WTC11 (cell line): ENCODE measurements at regions not wholly inside any gene's neighbourhood (a gene's known extent, or its start where the extent isn't known, plus 50 kb on each side); places are given as distances from the start of the nearest gene placed in this dataset.

Source experiments
- CTCF ChIP-seq: fragments of 200-600 bp; IDR thresholded peaks from 2 replicates; pipeline ENCODE4 v1.8.0; 2022; ENCODE audit warnings: antibody characterized with exemption
- ELF4 ChIP-seq: sonication (generic); formaldehyde crosslinking; IDR thresholded peaks from 2 replicates; pipeline ENCODE4 v1.8.1; 2022; ENCODE audit warnings: low read depth, mild to moderate bottlenecking, moderate library complexity, missing genetic modification reagents
- MAX ChIP-seq: sonication (generic); formaldehyde crosslinking; IDR thresholded peaks from 2 replicates; pipeline ENCODE4 v1.8.0; 2022; ENCODE audit warnings: mild to moderate bottlenecking, missing genetic modification reagents
- NR1H2 ChIP-seq: sonication (generic); formaldehyde crosslinking; IDR thresholded peaks from 2 replicates; pipeline ENCODE4 v1.9.0; 2021; ENCODE audit warnings: mild to moderate bottlenecking, moderate library complexity, missing genetic modification reagents
- PREB ChIP-seq: sonication (generic); formaldehyde crosslinking; IDR thresholded peaks from 2 replicates; pipeline ENCODE4 v1.8.1; 2022; ENCODE audit warnings: mild to moderate bottlenecking, missing genetic modification reagents, moderate library complexity, borderline replicate concordance
- USF2 ChIP-seq: sonication (generic); formaldehyde crosslinking; IDR thresholded peaks from 2 replicates; pipeline ENCODE4 v1.8.1; 2023; ENCODE audit warnings: mild to moderate bottlenecking, missing genetic modification reagents, moderate library complexity
- ZNF138 ChIP-seq: sonication (generic); formaldehyde crosslinking; conservative IDR thresholded peaks from 2 replicates; pipeline ENCODE4 v1.8.1; 2022; ENCODE audit warnings: mild to moderate bottlenecking, moderate library complexity, missing genetic modification reagents
- ZNF263 ChIP-seq: sonication (generic); formaldehyde crosslinking; IDR thresholded peaks from 2 replicates; pipeline ENCODE4 v1.8.1; 2022; ENCODE audit warnings: low read depth, mild to moderate bottlenecking, moderate library complexity, missing genetic modification reagents

GRCh38 chr6:166877906-166878305 is 78.4 kb downstream of the RNASET2 start:
- TF ChIP-seq MAX (no peak), PREB (CRISPR knock-in tag) (no peak), USF2 (CRISPR knock-in tag) (no peak), CTCF (no peak), ZNF263 (no peak), NR1H2 (CRISPR knock-in tag) (no peak), ELF4 (CRISPR knock-in tag) (no peak), ZNF138 (CRISPR knock-in tag) (no peak)
